PFSK-1 (cell line): ENCODE measurements at regions not wholly inside any gene's neighbourhood (a gene's known extent, or its start where the extent isn't known, plus 50 kb on each side); places are given as distances from the start of the nearest gene placed in this dataset.

Source experiments
- FOXP2 ChIP-seq: optimal IDR thresholded peaks from 2 replicates; pipeline ENCODE3; 2011; ENCODE audit warnings: borderline replicate concordance, control low read depth, inconsistent platforms; ENCODE audit not compliant: insufficient read depth; ENCODE audit errors: extremely low read length, extremely low read depth
- POLR2AphosphoS5 ChIP-seq: IDR thresholded peaks from 2 replicates; pipeline ENCODE4 v1.6.1; 2012; ENCODE audit warnings: low read depth, mild to moderate bottlenecking, control low read depth, low read length, moderate library complexity
- REST ChIP-seq, 2 experiments: IDR thresholded peaks; 2 replicates each; pipeline versions ENCODE4 v1.6.1 to v1.8.0; 2011 to 2012; ENCODE audit warnings: low read depth in 2 of 2, low read length in 2 of 2, control low read depth in 1 of 2, inconsistent platforms in 1 of 2, mild to moderate bottlenecking in 1 of 2, moderate library complexity in 1 of 2; ENCODE audit not compliant: insufficient read depth in 1 of 2
- SIN3A ChIP-seq: IDR thresholded peaks from 2 replicates; pipeline ENCODE4 v1.6.1; 2012; ENCODE audit warnings: mild to moderate bottlenecking, low read length, moderate library complexity, borderline replicate concordance; ENCODE audit not compliant: insufficient read depth
- TAF1 ChIP-seq: IDR thresholded peaks from 2 replicates; pipeline ENCODE4 v1.6.1; 2012; ENCODE audit warnings: low read length, control low read depth, borderline replicate concordance; ENCODE audit not compliant: insufficient read depth

- TF ChIP-seq SIN3A (no peak), REST (IDR thresholded peaks at IDR 0.05; ENCODE audit: insufficient read depth in 1 of 2, low read depth in 2 of 2, low read length in 2 of 2) (no peak), FOXP2 (no peak)
Observed at GRCh38 chr5:166083183-166083959, 2208.1 kb upstream of the WWC1 start.

DNA sequence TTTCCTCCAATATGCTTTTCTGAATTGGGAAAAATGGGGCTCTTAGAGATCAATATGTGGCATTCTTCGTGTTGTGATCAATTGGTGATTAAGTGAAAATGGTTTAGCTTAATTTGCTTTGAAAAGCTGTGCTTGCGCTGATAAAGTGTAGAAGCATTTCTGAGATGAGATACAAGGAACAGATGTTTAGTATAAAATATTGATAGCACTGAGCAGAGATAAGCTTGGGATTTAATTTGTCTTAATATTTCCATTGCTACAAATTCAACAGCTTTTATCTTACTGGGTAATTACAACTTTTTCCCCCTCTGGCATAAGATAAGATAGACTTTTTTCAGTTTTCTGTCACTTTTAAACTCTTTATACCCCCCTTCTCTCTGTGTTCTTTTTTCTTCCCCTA, 2204.9 kb upstream of the WWC1 start:
- TF ChIP-seq FOXP2 (no peak), SIN3A (no peak), POLR2AphosphoS5 (no peak), TAF1 (no peak), REST (IDR thresholded peaks at IDR 0.05; ENCODE audit: insufficient read depth in 1 of 2, low read depth in 2 of 2, low read length in 2 of 2) (no peak)

- TF ChIP-seq TAF1 (no peak), REST (IDR thresholded peaks at IDR 0.05; ENCODE audit: insufficient read depth in 1 of 2, low read depth in 2 of 2, low read length in 2 of 2) (no peak), SIN3A (no peak), FOXP2 (no peak), POLR2AphosphoS5 (no peak)
Observed at GRCh38 chr5:166088389-166089039, 2202.9 kb upstream of the WWC1 start.

- TF ChIP-seq SIN3A (no peak), TAF1 (no peak), REST (IDR thresholded peaks at IDR 0.05; ENCODE audit: insufficient read depth in 1 of 2, low read depth in 2 of 2, low read length in 2 of 2) (no peak), POLR2AphosphoS5 (no peak), FOXP2 (no peak)
Observed at GRCh38 chr5:166091931-166092330, 2199.5 kb upstream of the WWC1 start.

DNA sequence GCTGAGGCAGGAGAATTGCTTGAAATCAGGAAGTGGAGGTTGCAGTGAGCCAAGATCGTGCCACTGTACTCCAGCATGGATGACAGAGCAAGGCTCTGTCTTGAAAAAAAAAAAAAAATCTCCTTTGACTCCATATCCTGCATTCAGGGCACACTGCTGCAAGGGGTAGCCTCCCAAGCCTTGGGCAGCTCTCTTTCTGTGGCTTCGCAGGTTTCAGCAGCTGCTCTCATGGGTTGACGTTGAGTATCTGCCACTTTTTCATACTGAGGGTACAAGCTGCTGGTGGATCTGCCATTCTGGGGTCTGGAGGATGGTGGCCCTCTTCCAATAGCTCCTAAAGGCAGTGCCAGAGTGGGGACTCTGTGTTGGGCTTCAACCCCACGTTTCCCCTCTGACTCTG, 2198.1 kb upstream of the WWC1 start:
- TF ChIP-seq REST (IDR thresholded peaks at IDR 0.05; ENCODE audit: insufficient read depth in 1 of 2, low read depth in 2 of 2, low read length in 2 of 2) = no peak
- TF ChIP-seq SIN3A = no peak
- no peak for TF ChIP-seq TAF1
- TF ChIP-seq FOXP2 = no peak
- no peak for TF ChIP-seq POLR2AphosphoS5
